HUES48 (cell line): ENCODE measurements at regions not wholly inside any gene's neighbourhood (a gene's known extent, or its start where the extent isn't known, plus 50 kb on each side); places are given as distances from the start of the nearest gene placed in this dataset.
"Not testable (repeated sequence)": the region's sequence is repeated elsewhere in the genome, so short reads cannot be mapped to it uniquely, and the experiment has no call there.

Experiments used
- H3K27ac ChIP-seq: one replicate; pipeline ENCODE4 v1.7.0; 2013; ENCODE audit warnings: low read depth, low read length, inconsistent platforms
- H3K27me3 ChIP-seq: 2 replicates; pipeline ENCODE4 v1.6.1; 2013; ENCODE audit warnings: mild to moderate bottlenecking, low read length; ENCODE audit not compliant: control insufficient read depth, insufficient read depth
- H3K36me3 ChIP-seq: 2 replicates; pipeline ENCODE4 v1.6.1; 2013; ENCODE audit warnings: low read length; ENCODE audit not compliant: control insufficient read depth, insufficient read depth
- H3K4me1 ChIP-seq: 2 replicates; pipeline ENCODE4 v1.6.1; 2013; ENCODE audit warnings: mild to moderate bottlenecking, low read length; ENCODE audit not compliant: control insufficient read depth, insufficient read depth
- H3K4me3 ChIP-seq: 2 replicates; pipeline ENCODE4 v1.5.1; 2013; ENCODE audit warnings: mild to moderate bottlenecking, low read depth, low read length
- H3K9ac ChIP-seq: 2 replicates; pipeline ENCODE4 v1.6.1; 2013; ENCODE audit warnings: mild to moderate bottlenecking, low read depth, low read length, moderate library complexity
- H3K9me3 ChIP-seq: 2 replicates; pipeline ENCODE4 v1.6.1; 2013; ENCODE audit warnings: low read length; ENCODE audit not compliant: control insufficient read depth, insufficient read depth

DNA sequence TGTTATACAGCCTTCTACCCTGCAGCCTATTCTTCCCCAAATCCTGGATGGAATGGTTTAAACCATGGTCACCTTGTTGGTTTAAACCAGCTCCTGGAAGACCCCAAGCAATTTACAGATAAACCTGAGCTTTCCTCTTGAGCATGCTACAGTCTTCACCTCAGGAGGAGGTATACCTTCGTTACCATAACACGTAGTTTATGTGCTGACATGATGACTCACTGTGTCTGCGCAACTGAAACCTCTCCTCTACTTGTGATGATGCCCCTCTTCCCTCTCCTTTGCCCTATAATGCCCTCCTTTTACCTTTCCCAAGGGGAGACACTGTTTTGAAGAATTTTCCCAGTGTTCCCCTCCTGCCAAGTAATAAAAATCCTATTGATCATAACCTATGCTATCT lies 457.3 kb upstream of the RGS18 start:
- no peak overlapping the region for H3K9ac ChIP-seq
- H3K4me1 ChIP-seq = no peaks in the 10 kb centered on the region
- H3K27me3 ChIP-seq = no peaks in the 10 kb centered on the region
- no peaks in the 10 kb centered on the region for H3K36me3 ChIP-seq
- no peak overlapping the region for H3K4me3 ChIP-seq
- H3K27ac ChIP-seq = no peak overlapping the region
- H3K9me3 ChIP-seq = no peaks in the 10 kb centered on the region

DNA sequence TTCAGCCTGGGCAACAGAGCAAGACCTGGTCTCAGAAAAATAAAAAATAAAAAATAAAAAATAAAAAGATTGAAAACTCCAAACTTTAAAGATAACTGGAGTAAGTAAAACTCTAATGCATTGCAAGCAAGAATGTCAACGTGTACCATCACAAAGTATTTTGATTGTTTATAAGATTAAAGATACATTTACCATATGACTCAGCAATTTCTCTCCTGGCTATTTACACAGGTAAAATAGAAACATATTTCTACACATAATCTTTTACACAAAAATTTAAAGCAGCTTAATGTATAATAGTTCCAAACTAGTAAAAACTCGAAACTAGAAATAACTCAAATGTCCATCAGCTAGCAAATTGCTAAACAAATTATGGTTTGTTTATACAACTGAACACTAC lies 456.1 kb upstream of the RGS18 start:
- no peak overlapping the region for H3K27ac ChIP-seq
- H3K27me3 ChIP-seq = no peaks in the 10 kb centered on the region
- H3K9me3 ChIP-seq = no peaks in the 10 kb centered on the region
- H3K9ac ChIP-seq = no peak overlapping the region
- H3K4me1 ChIP-seq = no peaks in the 10 kb centered on the region
- no peaks in the 10 kb centered on the region for H3K36me3 ChIP-seq
- no peak overlapping the region for H3K4me3 ChIP-seq

DNA sequence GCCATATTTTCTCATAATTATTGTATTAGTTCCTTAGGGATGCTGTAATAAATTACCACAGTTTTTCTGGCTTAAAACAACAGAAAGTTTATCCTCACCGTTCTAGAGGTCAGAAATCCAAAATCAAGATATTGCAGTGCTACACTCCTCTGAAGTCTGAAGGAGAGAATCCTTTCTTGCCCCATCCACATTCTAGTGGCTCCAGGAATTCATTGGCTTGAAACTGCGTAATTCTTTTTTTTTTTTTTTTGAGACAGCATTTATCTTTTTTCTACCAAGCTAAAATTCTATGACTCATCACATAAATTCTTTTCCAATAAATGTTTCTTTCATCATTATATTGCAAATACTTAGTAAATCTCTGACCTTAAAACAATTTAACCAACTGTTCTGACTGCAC lies 451.0 kb upstream of the RGS18 start:
- Histone ChIP-seq H3K9ac (no peak overlapping the region), H3K4me1 (no peaks in the 10 kb centered on the region), H3K36me3 (no peaks in the 10 kb centered on the region), H3K27me3 (no peaks in the 10 kb centered on the region), H3K27ac (no peak overlapping the region), H3K4me3 (no peak overlapping the region), H3K9me3 (no peaks in the 10 kb centered on the region)

DNA sequence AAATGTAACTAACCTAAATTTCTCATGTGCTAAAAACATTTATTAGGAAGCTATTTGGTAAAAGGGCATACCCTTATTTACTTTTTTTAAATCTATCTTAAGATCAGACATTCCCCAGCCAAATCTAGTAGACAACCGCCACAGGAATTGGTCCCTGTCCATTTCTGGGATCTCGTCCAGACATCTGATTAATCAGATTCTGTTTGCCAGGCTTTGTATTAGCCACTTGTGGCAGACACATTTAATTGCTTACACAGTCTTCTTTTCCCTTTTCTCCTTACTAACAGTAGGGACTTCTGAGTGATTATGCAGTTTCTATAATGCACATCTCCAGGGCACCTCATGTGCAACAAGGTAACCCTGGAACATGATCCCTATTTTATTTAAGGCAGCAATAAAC lies 449.0 kb upstream of the RGS18 start:
- Histone ChIP-seq H3K4me3 (no peak overlapping the region), H3K36me3 (no peaks in the 10 kb centered on the region), H3K4me1 (no peaks in the 10 kb centered on the region), H3K9ac (no peak overlapping the region), H3K9me3 (no peaks in the 10 kb centered on the region), H3K27me3 (no peaks in the 10 kb centered on the region), H3K27ac (no peak overlapping the region)

DNA sequence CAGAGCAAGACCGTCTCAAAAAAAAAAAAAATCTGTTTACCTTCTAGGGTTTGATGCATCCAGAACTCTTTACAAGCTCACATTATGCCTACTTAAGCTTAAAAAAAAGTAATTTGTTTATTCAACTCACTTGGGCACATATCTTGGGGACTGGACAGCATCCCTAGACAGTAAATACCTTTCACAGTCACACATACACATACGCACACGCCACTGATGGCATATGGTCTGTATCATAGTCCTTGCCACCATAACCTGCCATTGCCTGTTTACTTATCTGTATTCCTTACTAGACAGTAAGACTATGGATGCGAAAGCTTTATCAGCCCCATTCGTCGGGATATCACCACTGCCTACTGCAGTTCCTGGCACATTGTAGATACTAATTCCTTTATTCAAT lies 446.3 kb upstream of the RGS18 start:
- Histone ChIP-seq H3K36me3 (no peaks in the 10 kb centered on the region), H3K27me3 (no peaks in the 10 kb centered on the region), H3K9ac (no peak overlapping the region), H3K27ac (no peak overlapping the region), H3K4me3 (no peak overlapping the region), H3K4me1 (no peaks in the 10 kb centered on the region), H3K9me3 (no peaks in the 10 kb centered on the region)

DNA sequence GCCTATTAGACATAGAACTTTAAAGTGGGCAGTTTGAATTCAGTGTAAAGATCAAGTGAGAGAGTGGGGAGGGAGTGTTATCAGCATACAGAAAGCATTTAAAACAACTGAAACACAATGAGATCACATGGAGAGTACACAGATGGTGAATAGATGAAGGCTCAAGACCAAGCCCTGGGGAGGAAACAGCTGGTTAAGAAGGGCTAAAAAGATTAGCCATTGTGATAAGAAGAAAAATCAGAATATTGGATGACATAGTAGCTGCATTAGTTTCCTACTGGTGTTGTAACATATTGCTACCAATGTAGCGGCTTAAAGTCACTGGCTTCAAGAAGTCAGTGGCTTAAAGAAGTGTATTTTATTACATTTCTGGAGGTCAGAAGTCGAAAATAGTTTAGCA lies 443.4 kb upstream of the RGS18 start:
- Histone ChIP-seq H3K27me3 (no peaks in the 10 kb centered on the region), H3K4me1 (no peaks in the 10 kb centered on the region), H3K9me3 (no peaks in the 10 kb centered on the region), H3K4me3 (no peak overlapping the region), H3K27ac (no peak overlapping the region), H3K9ac (no peak overlapping the region), H3K36me3 (no peaks in the 10 kb centered on the region)

DNA sequence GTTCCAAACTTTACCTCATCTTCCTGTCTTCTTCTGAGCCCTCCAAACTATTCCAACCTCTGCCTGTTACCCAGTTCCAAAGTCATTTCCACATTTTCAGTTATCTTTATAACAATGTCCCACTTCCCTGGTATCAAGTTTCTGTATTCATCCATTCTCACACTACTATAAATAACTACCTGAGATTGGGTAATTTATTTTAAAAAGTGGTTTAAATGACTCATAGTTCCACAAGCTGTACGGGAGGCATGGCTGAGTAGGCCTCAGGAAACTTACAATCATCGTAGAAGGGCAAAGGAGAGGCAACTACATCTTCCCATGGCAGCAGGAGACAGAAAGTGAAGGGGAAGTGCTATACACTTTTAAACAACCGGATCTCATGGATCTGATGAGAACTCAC lies 428.5 kb upstream of the RGS18 start:
- no peaks in the 10 kb centered on the region for H3K36me3 ChIP-seq
- H3K27me3 ChIP-seq = no peaks in the 10 kb centered on the region
- H3K9ac ChIP-seq = no peak overlapping the region
- no peak overlapping the region for H3K27ac ChIP-seq
- H3K4me1 ChIP-seq = no peaks in the 10 kb centered on the region
- no peak overlapping the region for H3K4me3 ChIP-seq
- no peaks in the 10 kb centered on the region; the same call in 1 of the 2 replicates for H3K9me3 ChIP-seq

DNA sequence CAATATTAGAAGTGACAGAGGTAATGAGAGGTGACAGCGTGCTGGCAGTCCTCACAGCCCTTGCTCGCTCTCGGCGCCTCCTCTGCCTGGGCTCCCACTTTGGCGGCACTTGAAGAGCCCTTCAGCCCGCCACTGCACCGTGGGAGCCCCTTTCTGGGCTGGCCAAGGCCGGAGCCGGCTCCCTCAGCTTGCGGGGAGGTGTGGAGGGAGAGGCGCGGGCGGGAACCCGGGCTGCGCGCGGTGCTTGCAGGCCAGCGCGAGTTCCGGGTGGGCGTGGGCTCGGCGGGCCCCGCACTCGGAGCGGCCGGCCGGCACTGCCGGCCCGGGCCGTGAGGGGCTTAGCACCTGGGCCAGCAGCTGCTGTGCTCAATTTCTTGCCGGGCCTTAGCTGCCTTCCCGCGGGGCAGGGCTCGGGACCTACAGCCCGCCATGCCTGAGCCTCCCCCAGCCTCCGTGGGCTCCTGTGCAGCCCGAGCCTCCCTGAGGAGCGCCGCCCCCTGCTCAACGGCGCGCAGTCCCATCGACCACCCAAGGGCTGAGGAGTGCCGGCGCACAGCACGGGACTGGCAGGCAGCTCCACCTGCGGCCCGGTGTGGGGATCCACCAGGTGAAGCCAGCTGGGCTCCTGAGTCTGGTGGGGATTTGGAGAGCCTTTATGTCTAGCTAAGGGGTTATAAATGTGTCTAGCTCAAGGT lies 426.5 kb upstream of the RGS18 start:
- H3K27me3 ChIP-seq, H3K9me3 ChIP-seq, H3K4me1 ChIP-seq, H3K4me3 ChIP-seq, H3K36me3 ChIP-seq, H3K27ac ChIP-seq, H3K9ac ChIP-seq: not testable (repeated sequence)

DNA sequence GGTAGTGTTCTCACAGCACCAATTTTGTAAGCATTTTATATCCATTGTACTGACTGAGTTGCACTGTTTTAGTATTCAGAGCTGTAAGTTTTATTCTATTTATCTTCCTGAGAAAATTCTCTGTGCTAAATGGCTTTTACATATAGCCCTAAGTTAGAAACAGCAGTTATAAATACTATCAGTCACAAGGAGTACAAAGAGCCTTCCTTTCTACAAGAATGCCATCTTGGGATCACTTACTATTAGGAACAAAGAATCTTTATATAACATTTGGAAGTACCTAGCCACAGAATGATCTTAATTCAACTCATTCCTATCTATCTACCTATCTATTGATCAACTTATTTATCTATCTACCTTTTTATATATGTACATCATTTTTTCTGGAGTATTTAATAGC lies 423.9 kb upstream of the RGS18 start:
- no peak overlapping the region for H3K9ac ChIP-seq
- no peak overlapping the region for H3K27ac ChIP-seq
- no peak overlapping the region for H3K4me3 ChIP-seq
- H3K9me3 ChIP-seq = no peaks in the 10 kb centered on the region; the same call in 1 of the 2 replicates
- H3K27me3 ChIP-seq = no peaks in the 10 kb centered on the region
- no peaks in the 10 kb centered on the region for H3K36me3 ChIP-seq
- no peaks in the 10 kb centered on the region for H3K4me1 ChIP-seq

DNA sequence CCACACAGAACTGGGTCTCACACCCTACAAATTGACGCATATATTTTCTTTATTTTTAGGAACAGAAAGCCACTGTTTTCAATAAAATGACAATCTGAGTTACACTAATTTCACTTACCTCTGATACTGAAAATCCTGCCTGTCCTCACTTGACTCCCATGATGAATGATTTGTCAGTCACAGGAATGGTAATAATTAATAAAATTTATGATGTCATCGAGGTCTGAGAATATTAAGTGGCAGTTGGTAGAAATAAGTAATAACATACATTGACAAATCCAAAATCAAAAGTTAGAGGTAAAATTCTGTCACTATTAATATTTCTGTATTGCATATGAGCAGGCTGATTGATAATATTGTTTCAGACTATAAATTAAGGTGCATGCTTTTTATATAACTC lies 418.7 kb upstream of the RGS18 start:
- Histone ChIP-seq H3K27me3 (no peaks in the 10 kb centered on the region), H3K9ac (no peak overlapping the region), H3K4me1 (no peaks in the 10 kb centered on the region), H3K9me3 (no peaks in the 10 kb centered on the region), H3K36me3 (no peaks in the 10 kb centered on the region), H3K27ac (no peak overlapping the region), H3K4me3 (no peak overlapping the region)

DNA sequence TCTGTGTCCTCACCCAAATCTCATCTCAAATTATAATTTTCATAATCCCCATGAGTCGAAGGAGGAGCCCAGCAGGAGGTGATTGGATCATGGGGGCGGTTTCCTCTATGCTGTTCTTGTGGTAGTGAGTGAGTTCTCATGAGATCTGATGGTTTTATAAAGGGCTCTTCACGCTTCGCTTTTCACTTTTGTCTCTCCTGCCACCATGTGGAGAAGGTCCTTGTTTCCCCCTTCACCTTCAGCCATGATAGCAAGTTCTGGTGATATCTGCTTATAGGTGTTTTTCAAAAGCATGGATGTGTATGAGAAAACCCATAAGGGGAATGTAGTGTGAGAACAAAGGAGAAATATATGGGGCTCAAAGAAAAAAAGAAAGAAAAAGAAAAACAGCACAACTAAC lies 405.9 kb upstream of the RGS18 start:
- Histone ChIP-seq H3K36me3 (no peaks in the 10 kb centered on the region), H3K4me3 (no peak overlapping the region), H3K4me1 (no peaks in the 10 kb centered on the region), H3K27ac (no peak overlapping the region), H3K9me3 (no peaks in the 10 kb centered on the region), H3K27me3 (no peaks in the 10 kb centered on the region), H3K9ac (no peak overlapping the region)

DNA sequence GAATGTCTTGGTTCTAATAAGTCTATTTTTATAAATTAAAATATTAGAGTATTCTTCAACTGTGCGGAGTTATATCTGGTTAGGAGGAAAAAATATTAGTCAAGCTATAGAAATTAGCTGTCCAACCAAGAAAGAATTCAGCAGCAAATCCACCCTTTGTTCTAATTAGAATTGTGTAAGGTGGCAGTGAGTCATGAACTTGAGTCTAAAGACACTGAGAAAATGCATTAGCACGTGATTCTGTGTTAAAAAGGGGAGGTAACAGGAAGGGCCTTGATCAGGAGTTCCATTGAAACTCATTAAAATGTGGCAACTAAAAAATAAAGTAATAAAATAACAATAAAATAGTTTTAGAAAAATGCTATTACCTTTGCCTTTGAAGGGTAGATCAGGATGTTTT lies 398.2 kb upstream of the RGS18 start:
- no peaks in the 10 kb centered on the region for H3K27me3 ChIP-seq
- H3K9me3 ChIP-seq = no peaks in the 10 kb centered on the region
- H3K36me3 ChIP-seq = no peaks in the 10 kb centered on the region
- no peak overlapping the region for H3K9ac ChIP-seq
- no peak overlapping the region for H3K27ac ChIP-seq
- H3K4me3 ChIP-seq = no peak overlapping the region
- H3K4me1 ChIP-seq = no peaks in the 10 kb centered on the region
